GM18498 (cell line): ENCODE measurements at regions not wholly inside any gene's neighbourhood (a gene's known extent, or its start where the extent isn't known, plus 50 kb on each side); places are given as distances from the start of the nearest gene placed in this dataset.

ENCODE experiments used
- ATAC-seq: cut with Tn5 transposase; IDR thresholded peaks from one replicate; pipeline ENCODE4 v1.9.1; 2021; ENCODE audit warnings: mild to moderate bottlenecking, moderate library complexity; ENCODE audit not compliant: unreplicated experiment

DNA sequence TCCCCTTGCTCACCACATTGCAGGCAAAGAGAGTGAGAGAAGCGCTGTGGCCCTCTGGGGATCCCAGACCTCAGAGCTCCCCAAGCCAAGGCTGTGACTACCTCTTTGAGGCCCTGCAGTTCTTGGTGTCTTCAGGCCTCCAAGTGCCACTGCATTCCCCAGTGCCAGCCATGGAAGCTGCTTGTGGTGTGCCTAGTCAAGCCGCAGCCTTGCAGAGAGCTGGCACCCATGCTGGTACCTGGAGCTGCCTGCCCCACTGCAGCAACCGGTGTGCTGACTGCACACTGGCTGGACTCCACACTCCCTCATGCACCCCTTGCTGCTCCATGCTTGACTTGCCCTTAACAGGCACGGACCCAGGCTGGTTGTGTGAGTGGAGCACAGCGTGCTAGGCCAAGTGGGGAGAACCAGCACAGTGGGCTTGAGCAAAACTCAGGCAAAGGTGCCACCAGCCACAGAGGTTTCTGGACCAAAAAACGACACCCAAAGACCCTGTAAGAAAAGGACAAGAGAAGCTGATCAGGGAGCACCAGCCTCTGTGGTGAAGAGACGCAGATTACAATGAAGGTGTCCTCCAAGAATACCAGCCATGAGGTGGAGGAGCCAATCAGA, 113.5 kb upstream of the TMEM18 start:
- ATAC-seq: no peak

DNA sequence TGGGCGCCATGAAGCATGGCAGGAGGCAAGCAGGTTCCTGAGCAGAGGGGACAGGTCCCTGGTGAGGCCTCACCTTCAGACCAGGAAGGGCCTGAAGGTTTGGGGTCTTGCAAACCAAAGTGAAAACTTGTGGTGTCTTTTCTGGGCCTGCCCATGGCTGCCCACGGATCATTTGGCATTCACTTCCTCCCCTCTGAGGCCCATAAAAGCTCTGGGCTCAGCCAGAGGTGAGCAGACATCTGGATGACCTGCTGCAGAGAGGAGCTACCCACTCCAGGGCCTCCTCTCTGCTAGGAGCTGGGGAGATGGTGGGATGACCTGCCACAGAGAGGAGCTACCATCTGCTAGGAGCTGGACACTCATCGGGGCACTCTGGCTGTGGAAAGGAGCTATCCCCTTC, 112.9 kb upstream of the TMEM18 start:
- no peak for ATAC-seq

DNA sequence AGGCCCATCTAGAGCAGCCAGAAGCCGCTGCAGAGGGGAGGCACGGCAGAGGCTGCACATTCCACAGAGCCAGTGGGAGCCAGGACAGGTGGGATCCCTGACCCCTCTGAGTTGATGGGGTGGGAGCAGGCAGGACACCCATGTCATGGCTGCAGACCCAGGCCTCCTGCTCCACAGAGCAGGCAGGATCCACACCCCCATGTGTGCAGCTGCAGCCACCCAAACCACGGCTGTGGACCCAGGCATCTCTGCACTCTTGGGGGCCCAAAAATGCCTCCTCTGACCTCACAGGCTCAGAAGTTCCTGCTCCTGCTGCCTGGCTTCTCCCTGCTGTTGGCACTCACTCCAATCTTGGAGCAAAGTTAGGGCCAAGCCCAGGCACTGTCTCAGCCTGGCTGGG, 112.3 kb upstream of the TMEM18 start:
- no peak for ATAC-seq

DNA sequence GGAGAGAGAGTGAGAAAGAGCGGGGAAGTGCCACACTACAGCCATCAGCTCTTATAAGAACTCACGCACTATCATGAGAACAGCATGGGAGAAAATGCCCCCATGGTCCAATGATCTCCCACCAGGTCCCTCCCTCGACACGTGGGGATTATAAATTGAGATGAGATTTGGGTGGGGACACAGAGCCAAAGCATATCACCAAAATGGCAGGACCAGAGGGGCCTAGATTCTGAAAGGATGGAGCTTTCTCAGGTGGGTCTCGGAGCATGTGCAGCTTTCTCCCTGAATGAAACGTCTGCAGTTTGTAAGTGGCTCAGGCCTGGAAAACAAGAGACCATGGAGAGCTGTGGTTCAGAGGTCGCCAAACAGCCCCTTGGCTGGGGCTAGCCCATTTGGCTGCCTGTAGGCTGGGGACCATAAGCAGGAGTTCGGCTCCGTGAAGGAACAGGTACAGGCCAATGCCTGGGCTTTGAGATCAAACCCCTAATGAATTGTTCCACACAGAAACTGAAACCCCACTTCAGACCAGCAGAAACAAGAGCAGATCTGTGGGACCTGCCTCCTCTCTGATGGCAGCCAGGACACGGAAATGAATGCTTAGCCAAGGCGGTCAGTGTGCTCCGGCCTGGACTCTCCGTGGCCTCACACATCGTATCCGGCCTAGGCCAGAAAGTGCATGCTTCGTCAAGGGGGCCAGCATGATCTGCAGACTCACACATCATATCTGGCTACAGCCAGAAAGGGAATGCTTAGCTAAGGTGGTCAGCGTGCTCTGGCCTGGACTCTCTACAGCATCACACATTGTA, 111.2 kb upstream of the TMEM18 start:
- ATAC-seq: no peak

GRCh38 chr2:784753-785152, 107.5 kb upstream of the TMEM18 start:
- no peak for ATAC-seq

DNA sequence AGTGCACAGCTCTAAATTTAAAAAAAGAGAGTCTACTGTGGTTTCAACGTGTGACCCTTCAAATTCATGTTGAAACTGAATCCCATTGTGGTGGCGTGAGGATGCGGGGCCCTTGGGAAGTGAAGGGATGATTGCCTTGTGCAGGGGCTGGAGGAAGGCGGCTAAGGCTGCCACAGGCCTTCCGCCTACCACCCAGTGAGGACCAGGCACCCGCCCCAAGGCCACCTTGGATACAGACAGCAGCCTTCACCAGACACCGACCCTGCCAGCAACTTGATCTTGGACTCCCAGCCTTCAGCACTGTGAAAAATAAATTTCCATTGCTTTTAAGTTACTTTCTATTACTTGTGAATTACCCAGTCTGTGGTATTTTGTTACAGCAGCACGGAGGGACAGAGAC, 103.4 kb upstream of the TMEM18 start:
- no peak for ATAC-seq

GRCh38 chr2:780002-780401, 102.8 kb upstream of the TMEM18 start:
- ATAC-seq: no peak

DNA sequence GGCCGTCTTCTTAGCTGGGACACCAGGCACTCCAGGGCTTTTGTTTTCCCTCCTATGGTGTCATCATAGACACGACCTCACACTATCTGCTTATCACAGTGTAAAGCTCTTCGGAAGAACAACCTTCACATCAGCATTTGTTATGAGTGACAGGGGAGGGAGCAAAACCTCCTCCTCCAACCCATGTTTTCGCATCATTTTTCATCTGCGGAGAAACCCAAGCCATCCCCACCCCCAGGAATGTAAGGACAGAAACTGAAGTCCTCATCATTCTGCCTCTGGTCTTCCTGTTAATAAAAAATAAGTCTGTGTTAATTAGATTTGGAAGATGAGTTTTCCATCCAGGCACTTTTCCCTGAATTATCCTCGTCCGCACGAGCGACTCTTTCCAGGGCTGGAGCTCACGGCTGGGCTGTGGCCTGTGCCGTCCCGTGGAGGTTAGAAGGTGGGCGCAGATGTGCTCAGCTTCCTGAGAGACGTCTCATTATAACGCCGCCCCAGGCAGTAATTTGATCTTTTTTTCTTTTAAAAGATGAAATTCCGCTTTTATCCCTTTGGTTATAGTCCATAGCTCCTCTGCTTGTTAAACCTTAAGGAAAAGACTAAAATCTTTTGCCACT, 101.6 kb upstream of the TMEM18 start:
- ATAC-seq: no peak

DNA sequence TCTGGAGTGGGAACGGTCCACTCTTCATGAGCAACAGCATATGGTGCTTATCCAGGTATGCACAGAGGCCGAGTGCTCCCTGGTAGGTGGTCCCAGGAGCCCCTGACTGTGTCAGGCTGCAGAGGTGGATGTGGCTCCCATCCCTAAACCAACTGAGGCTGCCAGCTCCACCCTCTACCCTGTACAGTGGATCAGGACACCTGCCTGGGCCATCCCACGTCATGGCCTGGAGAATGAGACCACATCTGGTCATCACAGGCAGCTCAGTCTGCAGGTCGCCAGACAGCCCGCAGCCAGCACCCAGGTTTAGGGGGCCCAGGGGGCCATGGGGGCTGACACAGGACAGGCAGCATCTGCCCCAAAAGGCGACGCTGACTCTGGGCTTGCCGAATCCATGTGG, 100.3 kb upstream of the TMEM18 start:
- ATAC-seq: no peak

- no peak for ATAC-seq
Measured at GRCh38 chr2:777051-777450, 99.8 kb upstream of the TMEM18 start.

DNA sequence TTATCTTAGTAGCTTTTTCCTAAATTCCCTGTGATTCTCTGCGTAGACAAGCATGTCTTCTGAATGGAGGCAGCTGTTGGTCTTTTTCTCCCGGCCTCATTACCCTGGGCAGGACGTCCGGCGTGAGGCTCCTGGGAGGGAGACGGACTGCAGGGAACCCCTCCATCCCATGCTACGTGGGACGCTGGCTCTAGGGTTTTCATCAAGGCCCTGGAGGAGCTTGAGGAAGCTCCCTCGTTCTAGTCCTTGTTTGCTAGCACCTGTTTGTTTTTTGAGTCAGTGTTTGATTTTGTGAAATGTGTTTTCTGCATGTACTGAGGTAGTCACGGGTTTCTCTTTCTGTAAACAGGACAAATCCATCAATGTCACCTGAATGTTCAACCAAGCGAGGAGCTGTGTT, 99.3 kb upstream of the TMEM18 start:
- ATAC-seq: no peak

GRCh38 chr2:776038-776437, 98.8 kb upstream of the TMEM18 start:
- no peak for ATAC-seq

DNA sequence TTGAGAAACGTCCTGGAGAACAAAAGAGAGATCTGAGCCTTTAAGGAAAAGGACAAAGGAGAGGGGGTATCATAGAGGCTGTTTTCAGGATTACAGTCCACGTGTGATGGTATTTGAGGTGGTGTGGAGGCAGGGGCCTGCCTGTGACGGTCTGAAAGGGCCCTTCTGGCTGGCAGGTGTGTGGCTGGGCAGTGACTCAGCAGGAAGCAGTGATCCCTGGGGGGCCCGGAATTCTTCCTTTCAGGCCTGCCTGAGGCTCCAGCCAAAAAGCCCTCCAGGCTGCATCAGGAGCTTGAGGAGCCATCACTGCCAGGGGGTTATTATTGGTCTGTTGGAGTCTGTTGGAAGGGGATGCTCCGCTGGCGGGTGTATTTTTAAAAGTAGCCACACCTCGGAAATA, 97.2 kb upstream of the TMEM18 start:
- ATAC-seq: no peak

DNA sequence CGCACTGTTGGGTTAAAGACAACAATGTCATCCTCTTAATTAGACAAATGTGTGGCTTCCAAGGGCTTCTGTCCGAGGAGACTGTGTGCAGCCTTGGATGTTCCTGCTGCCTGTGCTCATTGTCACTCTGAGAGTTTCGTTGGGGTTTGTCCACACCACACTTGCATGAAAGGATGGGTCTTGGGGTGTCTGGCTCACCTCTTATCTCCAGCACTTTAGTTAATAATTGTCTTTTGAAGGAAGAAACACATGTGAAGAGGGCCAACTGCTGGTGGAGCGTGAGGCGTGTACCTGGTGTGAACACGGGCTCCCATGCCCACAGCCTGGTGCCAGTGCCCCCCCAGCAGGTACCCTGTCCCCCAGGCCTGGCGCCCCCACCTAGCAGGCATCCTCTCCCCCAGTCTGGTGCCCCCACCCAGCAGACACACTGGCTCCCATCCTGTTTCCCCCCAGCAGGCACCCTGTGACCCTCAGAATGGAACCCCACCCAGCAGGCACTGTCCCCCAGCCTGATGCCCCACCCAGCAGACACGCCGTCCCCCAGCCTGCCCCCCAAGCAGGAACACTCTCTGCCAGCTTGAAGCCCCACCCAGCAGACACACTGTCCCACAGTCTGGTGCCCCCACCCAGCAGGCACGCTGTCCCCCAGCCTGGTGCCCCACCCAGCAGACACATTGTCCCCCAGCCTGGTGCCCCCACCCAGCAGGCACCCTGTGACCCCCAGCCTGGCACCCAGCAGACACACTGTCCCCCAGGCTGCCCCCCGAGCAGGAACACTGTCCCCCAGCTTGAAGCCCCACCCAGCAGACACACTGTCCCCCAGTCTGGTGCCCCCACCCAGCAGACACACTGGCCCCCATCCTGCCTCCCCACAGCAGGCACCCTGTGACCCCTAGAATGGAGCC, 96.3 kb upstream of the TMEM18 start:
- no peak for ATAC-seq

- no peak for ATAC-seq
Measured at GRCh38 chr2:771538-771937, 94.3 kb upstream of the TMEM18 start.

- no peak for ATAC-seq
Measured at GRCh38 chr2:770776-771175, 93.6 kb upstream of the TMEM18 start.

- no peak for ATAC-seq
Measured at GRCh38 chr2:769771-770170, 92.6 kb upstream of the TMEM18 start.

DNA sequence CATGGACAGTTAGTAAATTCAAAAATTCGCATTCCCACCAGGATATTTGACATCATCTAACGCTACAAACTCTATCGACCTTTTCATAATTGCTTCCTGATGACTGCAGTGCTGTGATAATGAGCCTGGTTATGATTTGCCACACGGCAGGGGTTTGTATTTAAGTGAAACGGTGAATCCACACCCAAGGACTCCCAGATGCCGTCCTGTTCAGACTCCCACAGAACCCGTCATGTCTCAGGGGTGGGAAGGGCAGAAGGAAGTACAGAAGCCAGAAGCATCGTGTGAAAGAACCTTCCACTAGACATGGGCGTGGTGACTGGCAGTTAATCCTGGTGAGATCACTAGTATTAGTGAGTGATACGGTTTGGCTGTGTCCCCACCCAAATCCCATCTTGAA, 91.2 kb upstream of the TMEM18 start:
- ATAC-seq: no peak

- ATAC-seq: no peak
Measured at GRCh38 chr2:767944-768343, 90.7 kb upstream of the TMEM18 start.

DNA sequence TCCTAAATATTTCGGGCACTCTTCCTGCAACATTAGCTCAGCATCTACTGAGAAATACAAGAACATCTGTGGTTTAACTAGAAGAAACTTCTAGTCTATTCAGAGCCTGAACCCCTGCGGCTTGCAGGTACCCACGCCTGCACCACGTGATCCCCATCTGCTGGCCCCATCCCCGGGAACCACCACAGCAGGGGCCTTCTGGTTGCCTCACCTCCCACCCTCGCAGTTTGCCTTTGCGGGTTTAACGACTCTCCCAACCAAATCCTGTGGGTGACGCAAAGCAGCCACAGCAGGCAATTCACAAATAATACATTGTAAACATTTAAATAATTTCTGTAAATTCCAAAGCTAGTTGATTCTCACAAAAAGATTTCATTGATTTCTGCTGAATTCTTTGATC, 90.2 kb upstream of the TMEM18 start:
- no peak for ATAC-seq

DNA sequence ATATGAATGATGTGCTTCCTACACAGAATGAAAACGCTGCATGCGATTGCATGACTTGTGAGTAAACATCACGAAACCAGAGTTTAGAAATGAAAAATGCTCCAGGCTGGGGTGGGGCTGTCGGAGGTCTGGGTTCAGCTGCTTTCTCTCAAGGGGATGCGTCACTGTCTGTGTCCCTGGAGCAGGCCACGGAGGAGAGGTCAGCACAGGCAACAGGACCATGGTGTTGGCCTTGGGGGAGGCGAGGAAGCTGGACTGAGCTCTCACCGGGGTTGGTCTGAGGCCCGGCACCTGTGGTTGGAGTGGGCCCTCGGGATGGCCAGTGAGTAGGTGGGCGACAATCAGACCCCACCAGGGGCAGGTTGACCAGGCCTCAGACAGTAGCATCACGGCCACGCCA, 89.0 kb upstream of the TMEM18 start:
- ATAC-seq: no peak
